ENCODE measurements at regions not wholly inside any gene's neighbourhood (a gene's known extent, or its start where the extent isn't known, plus 50 kb on each side); places are given as distances from the start of the nearest gene placed in this dataset.

- H3K4me3 Mint-ChIP-seq: no peak overlapping the region
- no peak overlapping the region for H3K27ac Mint-ChIP-seq
- ATAC-seq (no peak), DNase-seq (no peak)
- no peak for TF ChIP-seq CTCF (IDR thresholded peaks at IDR 0.05)
- H3K36me3 Mint-ChIP-seq (ENCODE audit: low read depth): no peaks in the 10 kb centered on the region
- H3K4me1 Mint-ChIP-seq (ENCODE audit: low read depth): no peaks in the 10 kb centered on the region
- no peaks in the 10 kb centered on the region for H3K27me3 Mint-ChIP-seq
- ChIA-PET POLR2A (no interaction called here), CTCF (no interaction called here)
- H3K9me3 Mint-ChIP-seq: no peaks in the 10 kb centered on the region
- intact Hi-C loops (cut with micrococcal nuclease): no loop called here
These were observed 118.5 kb upstream of the PAQR3 start for GRCh38 chr4:79057772-79058171.

GRCh38 chr4:79053754-79054153 is 114.5 kb upstream of the PAQR3 start:
- intact Hi-C loops (cut with micrococcal nuclease): no loop called here
- no peaks in the 10 kb centered on the region for H3K9me3 Mint-ChIP-seq
- CTCF ChIA-PET: no interaction called here
- H3K36me3 Mint-ChIP-seq (ENCODE audit: low read depth): no peaks in the 10 kb centered on the region
- H3K4me3 Mint-ChIP-seq: no peak overlapping the region
- H3K27ac Mint-ChIP-seq: no peak overlapping the region
- peaks cover 1% of the 10 kb centered on the region for H3K27me3 Mint-ChIP-seq
- POLR2A ChIA-PET: no interaction called here
- no peak for ATAC-seq
- H3K4me1 Mint-ChIP-seq (ENCODE audit: low read depth): no peaks in the 10 kb centered on the region
- no peak for DNase-seq
- no peak for TF ChIP-seq CTCF (IDR thresholded peaks at IDR 0.05)

- Mint-ChIP-seq H3K36me3 (ENCODE audit: low read depth) (no peaks in the 10 kb centered on the region), H3K4me1 (ENCODE audit: low read depth) (no peaks in the 10 kb centered on the region), H3K9me3 (no peaks in the 10 kb centered on the region), H3K4me3 (no peak overlapping the region), H3K27ac (no peak overlapping the region), H3K27me3 (peaks cover 1% of the 10 kb centered on the region)
- ChIA-PET CTCF (no interaction called here), POLR2A (no interaction called here)
- TF ChIP-seq CTCF (IDR thresholded peaks at IDR 0.05): no peak
- DNase-seq (no peak), ATAC-seq (no peak)
- intact Hi-C loops (cut with micrococcal nuclease): no loop called here
These were observed 111.3 kb upstream of the PAQR3 start for GRCh38 chr4:79050541-79050880.

GRCh38 chr4:79049840-79050540 is 110.8 kb upstream of the PAQR3 start:
- CTCF ChIA-PET: no interaction called here
- Mint-ChIP-seq H3K9me3 (no peaks in the 10 kb centered on the region), H3K4me1 (ENCODE audit: low read depth) (no peaks in the 10 kb centered on the region), H3K4me3 (no peak overlapping the region), H3K27ac (no peak overlapping the region), H3K36me3 (ENCODE audit: low read depth) (no peaks in the 10 kb centered on the region), H3K27me3 (peaks cover 1% of the 10 kb centered on the region)
- DNase-seq: no peak
- no peak for ATAC-seq
- POLR2A ChIA-PET: no interaction called here
- TF ChIP-seq CTCF (IDR thresholded peaks at IDR 0.05): no peak
- intact Hi-C loops (cut with micrococcal nuclease): no loop called here

- intact Hi-C loops (cut with micrococcal nuclease): no loop called here
These were observed 109.6 kb upstream of the PAQR3 start for GRCh38 chr4:79048878-79049277.

More at GRCh38 chr4:79048878-79049277, 109.6 kb upstream of the PAQR3 start:
- POLR2A ChIA-PET: no interaction called here
- no peak overlapping the region for H3K4me3 Mint-ChIP-seq
- no peak for TF ChIP-seq CTCF (IDR thresholded peaks at IDR 0.05)
- H3K4me1 Mint-ChIP-seq (ENCODE audit: low read depth): no peaks in the 10 kb centered on the region
- no peaks in the 10 kb centered on the region for H3K9me3 Mint-ChIP-seq
- DNase-seq (no peak), ATAC-seq (no peak)
- no peaks in the 10 kb centered on the region for H3K36me3 Mint-ChIP-seq (ENCODE audit: low read depth)
- no peak overlapping the region for H3K27ac Mint-ChIP-seq
- CTCF ChIA-PET: no interaction called here
- peaks cover 1% of the 10 kb centered on the region for H3K27me3 Mint-ChIP-seq

Measured in activated CD8-positive, alpha-beta T cell treated with anti-CD3 and anti-CD28 coated beads for 36 hours (primary cell).